Right lobe of liver (tissue), 6 donors: ENCODE measurements at regions not wholly inside any gene's neighbourhood (a gene's known extent, or its start where the extent isn't known, plus 50 kb on each side); places are given as distances from the start of the nearest gene placed in this dataset.

Experiments used
- ATAC-seq, 4 donors: fragments of 200-7000 bp; cut with Tn5 transposase; one replicate each; pipeline ENCODE4 v1.9.1; 2020; ENCODE audit warnings: mild to moderate bottlenecking in 4 of 4, moderate library complexity in 4 of 4
- DNase-seq, 3 donors: peaks; one replicate each; pipeline ENCODE4 v3.0.0-alpha.2; 2020
- H3K27ac ChIP-seq, 3 donors: fragments of 200-600 bp; one replicate each; pipeline ENCODE4 v1.8.0; 2022
- H3K27me3 ChIP-seq, 2 donors: fragments of 200-600 bp; one replicate each; pipeline ENCODE4 v1.8.0; 2022
- H3K36me3 ChIP-seq, 4 donors: fragments of 200-600 bp; sonication (generic) in 1 of 4; one replicate each; pipeline versions ENCODE4 v1.5.1 to v1.8.0; 2017 to 2022; ENCODE audit warnings: control low read depth in 1 of 4
- H3K4me1 ChIP-seq, 4 donors: fragments of 200-600 bp; sonication (generic) in 1 of 4; one replicate each; pipeline versions ENCODE4 v1.5.1 to v1.8.0; 2017 to 2022; ENCODE audit warnings: control low read depth in 1 of 4
- H3K4me3 ChIP-seq, 3 donors: fragments of 200-600 bp; one replicate each; pipeline ENCODE4 v1.8.0; 2022
- H3K9me3 ChIP-seq, 4 donors: fragments of 200-600 bp; sonication (generic) in 1 of 4; one replicate each; pipeline versions ENCODE4 v1.5.1 to v1.8.0; 2017 to 2022; ENCODE audit warnings: control low read depth in 1 of 4
- CTCF ChIP-seq, 4 donors: fragments of 200-600 bp in 3 of 4; fragments of 450-650 bp in 1 of 4; IDR thresholded peaks; one replicate each; pipeline versions ENCODE4 v1.5.1 to v1.8.0; 2016 to 2022; ENCODE audit warnings: antibody characterized with exemption in 4 of 4, mild to moderate bottlenecking in 2 of 4
- POLR2A ChIP-seq: fragments of 450-650 bp; IDR thresholded peaks from one replicate; pipeline ENCODE4 v1.6.1; 2017; ENCODE audit warnings: antibody characterized with exemption, mild to moderate bottlenecking
- WGBS: methylation state at CpG from one replicate; pipeline ENCODE4 v1.1.6; 2018; ENCODE audit warnings: low coverage, low lambda C conversion rate; ENCODE audit not compliant: insufficient coverage; ENCODE audit errors: missing lambda C conversion rate; 5-methylcytosine and 5-hydroxymethylcytosine counted together
- intact Hi-C, 2 donors: fragments of 100-400 bp; cut with DNase I; formaldehyde crosslinking; loops; one replicate each; pipeline versions ENCODE4 v1.11.2 to v1.14.1; 2022
- donor health status: DM: no; HTN: yes; CAD: no.
- donor health status: DM: no; HTN: no; CAD: no.
- donor health status: DM: no; HTN: no; CAD: no.
- donor health status: DM: no; HTN: yes; CAD: no.
- donor health status: DM: no; HTN: yes; CAD: no.

GRCh38 chr13:26834646-26835045 lies 74.1 kb upstream of the GPR12 start:
- no peaks in the 10 kb centered on the region for H3K4me1 ChIP-seq
- WGBS: 9% methylated on average over 4 of the region's 4 CpGs
- ATAC-seq: no peak
- TF ChIP-seq CTCF (IDR thresholded peaks at IDR 0.05) (no peak), POLR2A (no peak)
- no peaks in the 10 kb centered on the region for H3K36me3 ChIP-seq
- no peaks in the 10 kb centered on the region for H3K27me3 ChIP-seq
- no peak overlapping the region for H3K27ac ChIP-seq
- no peak overlapping the region for H3K4me3 ChIP-seq
- intact Hi-C loops: no loop called here
- H3K9me3 ChIP-seq: no peaks in the 10 kb centered on the region
- no peak for DNase-seq

- H3K4me3 ChIP-seq: no peak overlapping the region
These were observed 70.8 kb upstream of the GPR12 start for GRCh38 chr13:26831336-26831908.

GRCh38 chr13:26829716-26830115 lies 69.1 kb upstream of the GPR12 start:
- intact Hi-C loops: no loop called here
- H3K36me3 ChIP-seq: no peaks in the 10 kb centered on the region
- no peaks in the 10 kb centered on the region for H3K4me1 ChIP-seq
- ATAC-seq: no peak
- H3K27me3 ChIP-seq: no peaks in the 10 kb centered on the region
- H3K9me3 ChIP-seq: no peaks in the 10 kb centered on the region
- DNase-seq: no peak
- H3K27ac ChIP-seq: no peak overlapping the region
- WGBS: 43% methylated on average over 1 of the region's 4 CpGs
- H3K4me3 ChIP-seq: no peak overlapping the region
- TF ChIP-seq POLR2A (no peak), CTCF (IDR thresholded peaks at IDR 0.05) (no peak)

More at GRCh38 chr13:26831336-26831908, 70.8 kb upstream of the GPR12 start:
- Histone ChIP-seq H3K36me3 (no peaks in the 10 kb centered on the region), H3K9me3 (no peaks in the 10 kb centered on the region), H3K27me3 (no peaks in the 10 kb centered on the region), H3K27ac (no peak overlapping the region), H3K4me1 (no peaks in the 10 kb centered on the region)
- ATAC-seq (no peak), DNase-seq (no peak)
- intact Hi-C loops: no loop called here
- no peak for TF ChIP-seq POLR2A
- no peak for TF ChIP-seq CTCF (IDR thresholded peaks at IDR 0.05)
- WGBS: 42% methylated on average over 6 of the region's 6 CpGs

GRCh38 chr13:26824581-26824980 lies 64.0 kb upstream of the GPR12 start:
- no peak for TF ChIP-seq CTCF (IDR thresholded peaks at IDR 0.05)
- TF ChIP-seq POLR2A: no peak
- H3K9me3 ChIP-seq: no peaks in the 10 kb centered on the region
- H3K36me3 ChIP-seq: no peaks in the 10 kb centered on the region
- H3K4me1 ChIP-seq: no peaks in the 10 kb centered on the region
- intact Hi-C loops: no loop called here
- no peak for ATAC-seq
- H3K27ac ChIP-seq: no peak overlapping the region
- no peaks in the 10 kb centered on the region for H3K27me3 ChIP-seq
- no peak for DNase-seq
- H3K4me3 ChIP-seq: no peak overlapping the region
- 14% methylated on average over 1 of the region's 1 CpG for WGBS

GRCh38 chr13:26822146-26822545 lies 61.6 kb upstream of the GPR12 start:
- no peaks in the 10 kb centered on the region for H3K36me3 ChIP-seq
- no peaks in the 10 kb centered on the region for H3K4me1 ChIP-seq
- no peaks in the 10 kb centered on the region for H3K27me3 ChIP-seq
- TF ChIP-seq POLR2A: no peak
- TF ChIP-seq CTCF (IDR thresholded peaks at IDR 0.05): no peak
- ATAC-seq: no peak
- DNase-seq: no peak
- no peaks in the 10 kb centered on the region for H3K9me3 ChIP-seq
- H3K27ac ChIP-seq: no peak overlapping the region
- intact Hi-C loops: no loop called here
- no peak overlapping the region for H3K4me3 ChIP-seq
